ENCODE measurements at regions not wholly inside any gene's neighbourhood (a gene's known extent, or its start where the extent isn't known, plus 50 kb on each side); places are given as distances from the start of the nearest gene placed in this dataset.

DNA sequence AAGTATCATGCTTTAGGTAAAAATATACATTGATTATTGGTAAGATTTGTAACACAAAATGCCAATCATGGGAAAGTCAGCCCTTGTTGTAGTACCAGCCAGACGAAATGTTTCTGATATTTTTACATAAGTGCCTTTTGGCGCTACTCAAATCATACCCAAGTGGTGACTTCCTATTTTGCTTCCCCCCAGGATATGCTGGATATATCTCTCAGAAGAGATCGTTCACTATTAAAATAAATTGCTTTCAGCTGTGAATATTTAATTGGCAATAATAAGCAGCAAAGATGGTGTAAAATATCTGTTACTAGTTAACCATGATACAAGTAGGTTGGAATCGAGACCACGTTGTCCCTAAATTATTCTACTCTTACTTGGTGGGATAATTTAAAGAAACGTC lies 909.2 kb upstream of the LRRN3 start:
- TF ChIP-seq, protein P1, sequence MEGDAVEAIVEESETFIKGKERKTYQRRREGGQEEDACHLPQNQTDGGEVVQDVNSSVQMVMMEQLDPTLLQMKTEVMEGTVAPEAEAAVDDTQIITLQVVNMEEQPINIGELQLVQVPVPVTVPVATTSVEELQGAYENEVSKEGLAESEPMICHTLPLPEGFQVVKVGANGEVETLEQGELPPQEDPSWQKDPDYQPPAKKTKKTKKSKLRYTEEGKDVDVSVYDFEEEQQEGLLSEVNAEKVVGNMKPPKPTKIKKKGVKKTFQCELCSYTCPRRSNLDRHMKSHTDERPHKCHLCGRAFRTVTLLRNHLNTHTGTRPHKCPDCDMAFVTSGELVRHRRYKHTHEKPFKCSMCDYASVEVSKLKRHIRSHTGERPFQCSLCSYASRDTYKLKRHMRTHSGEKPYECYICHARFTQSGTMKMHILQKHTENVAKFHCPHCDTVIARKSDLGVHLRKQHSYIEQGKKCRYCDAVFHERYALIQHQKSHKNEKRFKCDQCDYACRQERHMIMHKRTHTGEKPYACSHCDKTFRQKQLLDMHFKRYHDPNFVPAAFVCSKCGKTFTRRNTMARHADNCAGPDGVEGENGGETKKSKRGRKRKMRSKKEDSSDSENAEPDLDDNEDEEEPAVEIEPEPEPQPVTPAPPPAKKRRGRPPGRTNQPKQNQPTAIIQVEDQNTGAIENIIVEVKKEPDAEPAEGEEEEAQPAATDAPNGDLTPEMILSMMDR (IDR thresholded peaks at IDR 0.05; ENCODE audit: extremely low read depth, low read depth, low read length): no peak
- Histone ChIP-seq H3K36me3 (ENCODE audit: insufficient read depth, low read length) (no peaks in the 10 kb centered on the region), H3K4me1 (ENCODE audit: insufficient read depth, low read length) (no peaks in the 10 kb centered on the region), H3K4me3 (ENCODE audit: insufficient read depth, low read length) (no peak overlapping the region), H3K27ac (ENCODE audit: low read depth, low read length) (no peak overlapping the region), H3K9me3 (ENCODE audit: low read depth, low read length) (peaks cover 2% of the 10 kb centered on the region), H2AFZ (ENCODE audit: low read length) (no peak overlapping the region), H3K4me2 (ENCODE audit: insufficient read depth, low read length) (no peak overlapping the region), H4K20me1 (ENCODE audit: insufficient read depth, low read length) (no peaks in the 10 kb centered on the region), H3K27me3 (ENCODE audit: insufficient read depth, low read length) (no peaks in the 10 kb centered on the region), H3K79me2 (ENCODE audit: insufficient read depth, low read length) (no peaks in the 10 kb centered on the region)
- DNase-seq (ENCODE audit: insufficient read length, low spot score, missing footprints): no peak

DNA sequence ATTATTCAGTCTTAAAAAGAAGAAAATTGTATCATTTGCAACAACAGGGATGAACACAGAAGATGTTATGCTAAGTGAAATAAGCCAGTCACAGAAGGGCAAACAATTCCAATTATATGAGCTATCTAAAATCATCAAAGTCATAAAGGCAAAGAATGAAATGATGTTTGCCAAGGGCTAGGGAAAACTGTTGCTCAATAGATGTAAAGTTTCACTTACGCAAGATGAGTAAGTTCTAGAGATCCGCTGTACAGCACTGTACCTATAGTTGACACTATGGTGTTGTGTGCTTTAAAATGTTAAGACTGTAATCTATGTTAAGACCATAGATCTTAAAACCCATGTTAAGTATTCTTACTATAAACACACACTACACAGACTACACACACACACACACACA lies 904.6 kb upstream of the LRRN3 start:
- no peak overlapping the region for H3K4me2 ChIP-seq (ENCODE audit: insufficient read depth, low read length)

DNA sequence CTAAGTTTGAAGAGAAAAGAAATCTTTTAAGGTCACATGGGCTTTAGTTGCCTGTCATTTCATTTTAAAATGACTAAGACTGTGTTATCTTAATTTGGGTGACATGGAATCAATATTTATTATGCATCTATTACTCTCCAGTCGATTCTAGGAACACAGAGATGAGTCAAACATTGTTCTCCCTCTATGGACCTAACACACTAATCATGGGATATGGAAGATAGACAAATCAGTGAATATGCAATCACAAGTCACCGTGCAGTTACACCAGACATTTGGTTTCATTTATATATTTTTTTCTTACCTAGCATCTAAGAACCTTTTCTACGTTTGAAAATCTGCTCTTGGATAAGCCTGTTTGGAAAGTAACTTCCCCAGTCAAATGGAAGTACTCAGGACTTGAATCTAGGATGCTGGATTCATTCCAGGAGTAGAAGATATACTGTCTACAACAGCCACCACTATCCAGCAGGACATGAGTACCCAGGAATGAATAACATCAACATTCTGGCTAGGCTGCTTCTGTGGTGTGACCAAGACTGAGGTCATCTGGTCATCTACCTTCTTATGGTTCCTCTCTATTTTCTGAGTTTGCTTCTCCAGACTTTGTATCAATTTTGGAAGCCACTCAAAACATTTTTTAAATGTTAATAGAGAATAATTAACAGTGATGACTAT lies 902.9 kb upstream of the LRRN3 start:
- no peaks in the 10 kb centered on the region for H3K79me2 ChIP-seq (ENCODE audit: insufficient read depth, low read length)
- H3K4me1 ChIP-seq (ENCODE audit: insufficient read depth, low read length): no peaks in the 10 kb centered on the region
- no peak overlapping the region for H3K4me2 ChIP-seq (ENCODE audit: insufficient read depth, low read length)
- H3K27ac ChIP-seq (ENCODE audit: low read depth, low read length): no peak overlapping the region
- no peak for DNase-seq (ENCODE audit: insufficient read length, low spot score, missing footprints)
- H3K4me3 ChIP-seq (ENCODE audit: insufficient read depth, low read length): no peak overlapping the region
- no peaks in the 10 kb centered on the region for H4K20me1 ChIP-seq (ENCODE audit: insufficient read depth, low read length)
- H3K36me3 ChIP-seq (ENCODE audit: insufficient read depth, low read length): no peaks in the 10 kb centered on the region
- H3K27me3 ChIP-seq (ENCODE audit: insufficient read depth, low read length): no peaks in the 10 kb centered on the region
- no peaks in the 10 kb centered on the region for H3K9me3 ChIP-seq (ENCODE audit: low read depth, low read length)
- TF ChIP-seq, protein P1 (IDR thresholded peaks at IDR 0.05; ENCODE audit: extremely low read depth, low read depth, low read length): no peak
- no peak overlapping the region for H2AFZ ChIP-seq (ENCODE audit: low read length)

More for the DNA sequence above, 904.6 kb upstream of the LRRN3 start:
- TF ChIP-seq, protein P1 (IDR thresholded peaks at IDR 0.05; ENCODE audit: extremely low read depth, low read depth, low read length): no peak
- no peak for DNase-seq (ENCODE audit: insufficient read length, low spot score, missing footprints)
- Histone ChIP-seq H3K4me3 (ENCODE audit: insufficient read depth, low read length) (no peak overlapping the region), H4K20me1 (ENCODE audit: insufficient read depth, low read length) (no peaks in the 10 kb centered on the region), H3K36me3 (ENCODE audit: insufficient read depth, low read length) (no peaks in the 10 kb centered on the region), H3K9me3 (ENCODE audit: low read depth, low read length) (no peaks in the 10 kb centered on the region), H3K27ac (ENCODE audit: low read depth, low read length) (no peak overlapping the region), H2AFZ (ENCODE audit: low read length) (no peak overlapping the region), H3K4me1 (ENCODE audit: insufficient read depth, low read length) (no peaks in the 10 kb centered on the region), H3K27me3 (ENCODE audit: insufficient read depth, low read length) (no peaks in the 10 kb centered on the region), H3K79me2 (ENCODE audit: insufficient read depth, low read length) (no peaks in the 10 kb centered on the region)

DNA sequence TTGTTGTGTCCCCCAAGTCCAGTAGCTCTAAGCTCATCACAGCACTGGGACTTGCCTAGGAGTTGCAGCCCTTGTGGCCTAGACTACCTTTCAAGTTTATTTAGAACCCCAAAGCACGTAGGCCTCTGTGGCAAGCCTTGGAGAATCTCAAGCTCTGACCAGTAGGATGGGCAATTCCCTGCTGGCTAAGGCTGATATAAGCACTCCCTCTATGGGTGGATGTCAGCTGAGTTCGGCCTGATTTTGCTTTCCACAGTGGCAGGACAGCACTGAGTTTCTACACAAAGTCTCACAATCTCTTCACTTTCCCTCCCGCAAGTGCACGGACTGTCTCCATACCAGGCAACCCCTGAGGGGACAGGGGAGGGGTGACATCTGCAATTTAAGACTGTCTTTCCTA lies 886.4 kb upstream of the LRRN3 start:
- no peak overlapping the region for H3K4me2 ChIP-seq (ENCODE audit: insufficient read depth, low read length)
- H3K4me1 ChIP-seq (ENCODE audit: insufficient read depth, low read length): no peaks in the 10 kb centered on the region
- TF ChIP-seq, protein P1 (IDR thresholded peaks at IDR 0.05; ENCODE audit: extremely low read depth, low read depth, low read length): no peak
- H3K27me3 ChIP-seq (ENCODE audit: insufficient read depth, low read length): no peaks in the 10 kb centered on the region
- H4K20me1 ChIP-seq (ENCODE audit: insufficient read depth, low read length): no peaks in the 10 kb centered on the region
- H3K4me3 ChIP-seq (ENCODE audit: insufficient read depth, low read length): no peak overlapping the region
- H3K27ac ChIP-seq (ENCODE audit: low read depth, low read length): no peak overlapping the region
- peaks cover 4% of the 10 kb centered on the region for H3K9me3 ChIP-seq (ENCODE audit: low read depth, low read length)
- no peak overlapping the region for H2AFZ ChIP-seq (ENCODE audit: low read length)
- DNase-seq (ENCODE audit: insufficient read length, low spot score, missing footprints): no peak
- no peaks in the 10 kb centered on the region for H3K79me2 ChIP-seq (ENCODE audit: insufficient read depth, low read length)
- no peaks in the 10 kb centered on the region for H3K36me3 ChIP-seq (ENCODE audit: insufficient read depth, low read length)
